SK-N-SH (cell line): ENCODE measurements at regions not wholly inside any gene's neighbourhood (a gene's known extent, or its start where the extent isn't known, plus 50 kb on each side); places are given as distances from the start of the nearest gene placed in this dataset.
"Not testable (repeated sequence)": the region's sequence is repeated elsewhere in the genome, so short reads cannot be mapped to it uniquely, and the experiment has no call there.

Experiments
- CTCF ChIA-PET: fragments of 300-600, 350-600 bp; formaldehyde crosslinking; extraction: SDS; loops from one replicate; lab custom pipeline; 2021; lab: Yijun Ruan, JAX
- POLR2A ChIA-PET: fragments of 350-600 bp; sonication (Branson Sonifier 250); formaldehyde crosslinking; extraction: SDS; loops from one replicate; lab custom pipeline; 2020; ENCODE audit warnings: antibody characterized with exemption, inconsistent platforms; lab: Yijun Ruan, JAX
- DNase-seq: peaks from one replicate; pipeline ENCODE4 v3.0.0; 2012
- H2AFZ ChIP-seq: fragments of 200-600 bp; sonication (generic); 2 replicates; pipeline ENCODE4 v1.8.1; 2016; ENCODE audit warnings: antibody characterized with exemption, mild to moderate bottlenecking, low read depth
- H3F3A ChIP-seq: fragments of 200-600 bp; sonication (generic); replicated peaks from 2 replicates; pipeline ENCODE3; 2016; ENCODE audit warnings: antibody characterized with exemption, mild to moderate bottlenecking; ENCODE audit not compliant: insufficient read depth
- H3K27ac ChIP-seq, 2 experiments: fragments of 200-500 bp in 1 of 2; fragments of 200-600 bp in 1 of 2; sonication (Bioruptor generic) in 1 of 2; sonication (generic), shearing (Covaris generic) in 1 of 2; 2 replicates each; pipeline versions ENCODE4 v1.5.1 to v1.6.1; 2014 to 2016; ENCODE audit warnings: low read depth in 2 of 2, inconsistent platforms in 1 of 2, low read length in 1 of 2, mild to moderate bottlenecking in 1 of 2, mixed read lengths in 1 of 2
- H3K27me3 ChIP-seq: fragments of 200-600 bp; sonication (generic), shearing (Covaris generic); 2 replicates; pipeline ENCODE4 v1.6.1; 2016; ENCODE audit warnings: mixed run types; ENCODE audit not compliant: insufficient read depth
- H3K36me3 ChIP-seq, 2 experiments: fragments of 200-500 bp in 1 of 2; fragments of 200-600 bp in 1 of 2; sonication (Bioruptor generic) in 1 of 2; sonication (generic) in 1 of 2; replicated peaks in 1 of 2; 2 replicates each; pipeline versions ENCODE3 to v1.5.1; 2014 to 2016; ENCODE audit warnings: low read length in 1 of 2, mild to moderate bottlenecking in 1 of 2; ENCODE audit not compliant: insufficient read depth in 2 of 2, control insufficient read depth in 1 of 2
- H3K4me1 ChIP-seq, 2 experiments: fragments of 200-500 bp in 1 of 2; fragments of 200-600 bp in 1 of 2; sonication (Bioruptor generic) in 1 of 2; sonication (generic), shearing (Covaris generic) in 1 of 2; 2 replicates each; pipeline versions ENCODE4 v1.5.1 to v1.6.1; 2014 to 2016; ENCODE audit warnings: low read depth in 1 of 2, low read length in 1 of 2, mixed run types in 1 of 2; ENCODE audit not compliant: insufficient read depth in 2 of 2, control insufficient read depth in 1 of 2
- H3K4me2 ChIP-seq: fragments of 200-600 bp; sonication (generic), shearing (Covaris generic); 2 replicates; pipeline ENCODE4 v1.6.1; 2017; ENCODE audit warnings: mixed run types
- H3K4me3 ChIP-seq, 2 experiments: fragments of 200-500 bp in 1 of 2; fragments of 200-600 bp in 1 of 2; sonication (Bioruptor generic) in 1 of 2; sonication (generic), shearing (Covaris generic) in 1 of 2; 2 replicates each; pipeline versions ENCODE4 v1.5.1 to v1.8.1; 2014 to 2016; ENCODE audit warnings: low read depth in 2 of 2, inconsistent platforms in 1 of 2, low read length in 1 of 2, mild to moderate bottlenecking in 1 of 2, mixed read lengths in 1 of 2, moderate library complexity in 1 of 2
- H3K79me2 ChIP-seq: fragments of 200-600 bp; sonication (generic); 2 replicates; pipeline ENCODE4 v1.8.1; 2017; ENCODE audit warnings: mild to moderate bottlenecking; ENCODE audit not compliant: insufficient read depth
- H3K9ac ChIP-seq: fragments of 200-600 bp; sonication (generic); 2 replicates; pipeline ENCODE4 v1.6.1; 2017; ENCODE audit warnings: mixed run types
- H3K9me2 ChIP-seq: fragments of 200-600 bp; sonication (generic); 2 replicates; pipeline ENCODE4 v1.6.1; 2017; ENCODE audit warnings: mixed run types
- H3K9me3 ChIP-seq: fragments of 200-600 bp; sonication (generic); 2 replicates; pipeline ENCODE4 v1.6.1; 2017; ENCODE audit warnings: mixed run types, mild to moderate bottlenecking, moderate library complexity
- H4K20me1 ChIP-seq: fragments of 200-600 bp; sonication (generic); 2 replicates; pipeline ENCODE4 v1.6.1; 2017; ENCODE audit warnings: mild to moderate bottlenecking, mixed run types; ENCODE audit not compliant: insufficient read depth
- ELF1 ChIP-seq: IDR thresholded peaks from 2 replicates; pipeline ENCODE4 v1.4.0; 2012
- EP300 ChIP-seq, 2 experiments: IDR thresholded peaks; 2 replicates each; pipeline versions ENCODE4 v1.4.0 to v1.6.1; 2012; ENCODE audit warnings: borderline replicate concordance in 1 of 2, low read depth in 1 of 2, low read length in 1 of 2
- FOSL2 ChIP-seq: IDR thresholded peaks from 2 replicates; pipeline ENCODE4 v1.4.0; 2012; ENCODE audit warnings: low read depth, mild to moderate bottlenecking, moderate library complexity, borderline replicate concordance
- IRF3 ChIP-seq: fragments of 150-350 bp; IDR thresholded peaks from 2 replicates; pipeline ENCODE4 v1.6.1; 2016; ENCODE audit warnings: mild to moderate bottlenecking, low read depth, low read length
- RAD21 ChIP-seq: IDR thresholded peaks from 2 replicates; pipeline ENCODE4 v1.6.1; 2012; ENCODE audit warnings: mild to moderate bottlenecking, low read length
- RXRA ChIP-seq: IDR thresholded peaks from 2 replicates; pipeline ENCODE4 v1.4.0; 2012; ENCODE audit warnings: low read depth, mild to moderate bottlenecking, borderline replicate concordance
- YY1 ChIP-seq: IDR thresholded peaks from 2 replicates; pipeline ENCODE4 v1.4.0; 2012; ENCODE audit warnings: low read depth, mild to moderate bottlenecking
- ZBTB33 ChIP-seq: IDR thresholded peaks from 2 replicates; pipeline ENCODE4 v1.4.0; 2012; ENCODE audit warnings: low read depth, borderline replicate concordance
- WGBS: methylation state at CpG from one replicate; pipeline ENCODE4 v1.1.6; 2017; ENCODE audit warnings: low lambda C conversion rate; 5-methylcytosine and 5-hydroxymethylcytosine counted together
- TF ChIP-seq, protein P1 (sequence below): fragments of 150-350 bp; IDR thresholded peaks from 2 replicates; pipeline ENCODE4 v1.6.1; 2017; ENCODE audit warnings: antibody characterized with exemption, low read length, low read depth, borderline replicate concordance

DNA sequence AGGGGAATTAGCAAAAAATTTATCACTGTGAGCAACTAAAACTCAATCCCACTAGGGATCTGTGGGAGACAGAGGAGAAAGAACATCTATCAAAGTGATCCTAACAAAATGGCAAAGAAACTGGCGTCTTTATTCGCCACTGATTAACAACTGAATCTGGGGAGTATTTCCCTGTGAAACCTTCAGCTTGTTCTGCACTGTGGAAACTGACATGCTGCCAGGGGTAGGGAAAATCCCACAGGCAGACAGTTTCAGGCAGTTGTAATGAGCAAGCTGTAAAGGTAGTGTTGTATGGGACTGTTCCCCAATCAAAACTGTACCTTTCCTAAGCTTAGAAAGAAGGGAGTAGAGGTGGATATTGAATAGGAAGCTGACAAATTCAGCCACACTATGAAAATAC, 611.7 kb downstream of the VGLL3 start:
- Histone ChIP-seq H3K4me3 (no peak overlapping the region), H2AFZ (no peak overlapping the region), H3K9me2 (no peaks in the 10 kb centered on the region), H3K79me2 (no peaks in the 10 kb centered on the region), H3K4me2 (no peak overlapping the region), H4K20me1 (no peaks in the 10 kb centered on the region), H3K4me1 (no peaks in the 10 kb centered on the region), H3K27ac (no peak overlapping the region), H3K9me3 (no peaks in the 10 kb centered on the region), H3F3A (no peaks in the 10 kb centered on the region), H3K27me3 (no peaks in the 10 kb centered on the region), H3K36me3 (no peaks in the 10 kb centered on the region), H3K9ac (no peak overlapping the region)
- WGBS: 13% methylated on average over 2 of the region's 2 CpGs
- ChIA-PET CTCF (no interaction called here), POLR2A (no interaction called here)
- no peak for DNase-seq
- TF ChIP-seq IRF3 (no peak), EP300 (IDR thresholded peaks at IDR 0.05; ENCODE audit: borderline replicate concordance in 1 of 2, low read depth in 1 of 2, low read length in 1 of 2) (no peak), ELF1 (no peak), FOSL2 (no peak), RXRA (no peak), ZBTB33 (no peak), YY1 (no peak), RAD21 (no peak)

DNA sequence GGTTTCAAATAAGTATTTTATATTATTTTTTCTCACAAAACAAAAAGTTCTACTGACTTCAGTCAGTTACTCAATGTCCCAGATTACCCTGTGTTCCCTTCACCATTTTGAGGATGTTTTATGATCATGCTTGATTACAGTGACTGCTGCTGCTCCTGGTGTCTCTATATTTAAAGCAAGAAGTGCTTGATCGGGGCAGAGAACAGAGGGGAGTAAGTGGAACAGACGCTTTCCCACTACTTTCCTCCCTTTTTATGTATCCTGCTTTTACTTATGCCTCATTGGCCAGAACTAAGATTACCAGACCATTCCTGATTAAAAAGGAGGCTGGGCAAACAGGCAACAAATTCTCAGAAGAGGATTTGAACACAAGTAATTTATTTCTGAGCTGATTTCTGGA, 612.1 kb downstream of the VGLL3 start:
- H3K36me3 ChIP-seq: no peaks in the 10 kb centered on the region
- H2AFZ ChIP-seq: no peak overlapping the region
- POLR2A ChIA-PET: no interaction called here

DNA sequence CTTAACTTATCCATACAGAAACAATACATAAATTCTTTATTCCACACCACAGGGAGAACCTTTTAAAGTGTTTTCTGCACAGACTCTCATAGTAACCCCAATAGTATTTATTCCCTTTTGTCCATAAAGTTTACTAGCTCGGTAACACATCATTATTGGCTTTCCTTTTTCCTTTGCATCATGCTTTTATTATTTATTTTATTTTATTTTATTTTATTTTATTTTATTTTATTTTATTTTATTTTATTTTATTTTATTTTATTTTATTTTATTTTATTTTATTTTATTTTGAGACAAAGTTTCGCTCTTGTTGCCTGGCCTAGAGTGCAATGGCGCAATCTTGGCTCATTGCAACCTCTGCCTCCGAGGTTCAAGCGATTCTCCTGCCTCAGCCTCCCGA, 655.4 kb downstream of the VGLL3 start:
- POLR2A ChIA-PET, H2AFZ ChIP-seq, H3F3A ChIP-seq, H3K4me2 ChIP-seq, H3K36me3 ChIP-seq, H3K9ac ChIP-seq, H3K4me1 ChIP-seq, H3K27ac ChIP-seq, H3K9me3 ChIP-seq, DNase-seq, H3K27me3 ChIP-seq, H3K9me2 ChIP-seq, H4K20me1 ChIP-seq, H3K79me2 ChIP-seq, H3K4me3 ChIP-seq: not testable (repeated sequence)
- CTCF ChIA-PET: interaction anchor here (0.5 kb wide), 1 partner anchor 203 kb away, joined by 3 read pairs; no protein-coding TSS in a partner anchor
- WGBS: 37% methylated on average over 6 of the region's 6 CpGs

More for the DNA sequence above, 612.1 kb downstream of the VGLL3 start:
- no peak for DNase-seq
- no peaks in the 10 kb centered on the region for H3K79me2 ChIP-seq
- no peaks in the 10 kb centered on the region for H3K9me3 ChIP-seq
- CTCF ChIA-PET: no interaction called here
- H3K27me3 ChIP-seq: no peaks in the 10 kb centered on the region
- H3K4me1 ChIP-seq: no peaks in the 10 kb centered on the region
- 11% methylated on average over 2 of the region's 2 CpGs for WGBS
- no peak overlapping the region for H3K27ac ChIP-seq
- no peaks in the 10 kb centered on the region for H4K20me1 ChIP-seq
- no peaks in the 10 kb centered on the region for H3K9me2 ChIP-seq
- no peak overlapping the region for H3K9ac ChIP-seq
- no peak overlapping the region for H3K4me2 ChIP-seq
- no peak overlapping the region for H3K4me3 ChIP-seq
- H3F3A ChIP-seq: no peaks in the 10 kb centered on the region
- TF ChIP-seq, protein P1, sequence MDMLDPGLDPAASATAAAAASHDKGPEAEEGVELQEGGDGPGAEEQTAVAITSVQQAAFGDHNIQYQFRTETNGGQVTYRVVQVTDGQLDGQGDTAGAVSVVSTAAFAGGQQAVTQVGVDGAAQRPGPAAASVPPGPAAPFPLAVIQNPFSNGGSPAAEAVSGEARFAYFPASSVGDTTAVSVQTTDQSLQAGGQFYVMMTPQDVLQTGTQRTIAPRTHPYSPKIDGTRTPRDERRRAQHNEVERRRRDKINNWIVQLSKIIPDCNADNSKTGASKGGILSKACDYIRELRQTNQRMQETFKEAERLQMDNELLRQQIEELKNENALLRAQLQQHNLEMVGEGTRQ: no peak
- TF ChIP-seq RXRA: no peak
- no peak for TF ChIP-seq FOSL2
